Colonic mucosa (tissue), 4 donors: ENCODE measurements at regions not wholly inside any gene's neighbourhood (a gene's known extent, or its start where the extent isn't known, plus 50 kb on each side); places are given as distances from the start of the nearest gene placed in this dataset.

Source experiments
- DNase-seq: peaks from one replicate; pipeline ENCODE4 v3.0.0-alpha.2; 2020
- H3K27ac ChIP-seq: fragments of 200-600 bp; one replicate; pipeline ENCODE4 v1.8.0; 2021
- H3K27me3 ChIP-seq: fragments of 200-600 bp; one replicate; pipeline ENCODE4 v1.8.0; 2021
- H3K36me3 ChIP-seq: fragments of 200-600 bp; one replicate; pipeline ENCODE4 v1.8.0; 2021
- H3K4me1 ChIP-seq: fragments of 200-600 bp; one replicate; pipeline ENCODE4 v1.8.0; 2021; ENCODE audit warnings: mild to moderate bottlenecking
- H3K4me3 ChIP-seq: fragments of 200-600 bp; one replicate; pipeline ENCODE4 v1.8.0; 2021
- H3K9ac ChIP-seq, 2 donors: one replicate each; pipeline ENCODE4 v1.7.0; 2013; ENCODE audit warnings: control low read depth in 2 of 2, low read depth in 2 of 2, low read length in 2 of 2
- H3K9me3 ChIP-seq: fragments of 200-600 bp; one replicate; pipeline ENCODE4 v1.8.0; 2021
- intact Hi-C: fragments of 100-400 bp; cut with DNase I; formaldehyde crosslinking; loops from one replicate; pipeline ENCODE4 v1.14.1; 2022
- TF ChIP-seq, protein P1 (sequence below): fragments of 200-600 bp; IDR thresholded peaks from one replicate; pipeline ENCODE4 v1.8.0; 2022; ENCODE audit warnings: antibody characterized with exemption, mild to moderate bottlenecking
- donor health status: healthy.
- donor health status: DM: no; HTN: no; CAD: no.
- donor health status: DM: no; HTN: no; CAD: no.

GRCh38 chr11:92915551-92915950, 53.9 kb upstream of the MTNR1B start:
- Histone ChIP-seq H3K27me3 (no peaks in the 10 kb centered on the region), H3K36me3 (no peaks in the 10 kb centered on the region)
- DNase-seq, result no peak

GRCh38 chr11:92916299-92916698, 53.2 kb upstream of the MTNR1B start:
- TF ChIP-seq, protein P1, sequence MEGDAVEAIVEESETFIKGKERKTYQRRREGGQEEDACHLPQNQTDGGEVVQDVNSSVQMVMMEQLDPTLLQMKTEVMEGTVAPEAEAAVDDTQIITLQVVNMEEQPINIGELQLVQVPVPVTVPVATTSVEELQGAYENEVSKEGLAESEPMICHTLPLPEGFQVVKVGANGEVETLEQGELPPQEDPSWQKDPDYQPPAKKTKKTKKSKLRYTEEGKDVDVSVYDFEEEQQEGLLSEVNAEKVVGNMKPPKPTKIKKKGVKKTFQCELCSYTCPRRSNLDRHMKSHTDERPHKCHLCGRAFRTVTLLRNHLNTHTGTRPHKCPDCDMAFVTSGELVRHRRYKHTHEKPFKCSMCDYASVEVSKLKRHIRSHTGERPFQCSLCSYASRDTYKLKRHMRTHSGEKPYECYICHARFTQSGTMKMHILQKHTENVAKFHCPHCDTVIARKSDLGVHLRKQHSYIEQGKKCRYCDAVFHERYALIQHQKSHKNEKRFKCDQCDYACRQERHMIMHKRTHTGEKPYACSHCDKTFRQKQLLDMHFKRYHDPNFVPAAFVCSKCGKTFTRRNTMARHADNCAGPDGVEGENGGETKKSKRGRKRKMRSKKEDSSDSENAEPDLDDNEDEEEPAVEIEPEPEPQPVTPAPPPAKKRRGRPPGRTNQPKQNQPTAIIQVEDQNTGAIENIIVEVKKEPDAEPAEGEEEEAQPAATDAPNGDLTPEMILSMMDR, result no peak
- Histone ChIP-seq H3K27me3 (no peaks in the 10 kb centered on the region), H3K36me3 (no peaks in the 10 kb centered on the region), H3K9me3 (no peaks in the 10 kb centered on the region), H3K4me1 (no peaks in the 10 kb centered on the region), H3K4me3 (no peak overlapping the region), H3K9ac (no peak overlapping the region), H3K27ac (no peak overlapping the region)
- DNase-seq, result no peak
- intact Hi-C loops, result no loop called here

More at GRCh38 chr11:92915551-92915950, 53.9 kb upstream of the MTNR1B start:
- Histone ChIP-seq H3K9me3 (no peaks in the 10 kb centered on the region), H3K27ac (no peak overlapping the region), H3K4me1 (no peaks in the 10 kb centered on the region), H3K4me3 (no peak overlapping the region), H3K9ac (no peak overlapping the region)
- TF ChIP-seq, protein P1, result no peak
- intact Hi-C loops, result no loop called here

GRCh38 chr11:92917927-92918326, 51.5 kb upstream of the MTNR1B start:
- Histone ChIP-seq H3K27ac (no peak overlapping the region), H3K9me3 (no peaks in the 10 kb centered on the region), H3K9ac (no peak overlapping the region), H3K27me3 (no peaks in the 10 kb centered on the region), H3K4me3 (no peak overlapping the region), H3K4me1 (no peaks in the 10 kb centered on the region), H3K36me3 (no peaks in the 10 kb centered on the region)
- TF ChIP-seq, protein P1, result no peak
- intact Hi-C loops, result no loop called here
- no peak for DNase-seq

GRCh38 chr11:92919048-92919447, 50.4 kb upstream of the MTNR1B start:
- Histone ChIP-seq H3K9ac (no peak overlapping the region), H3K27ac (no peak overlapping the region), H3K27me3 (no peaks in the 10 kb centered on the region), H3K4me1 (no peaks in the 10 kb centered on the region), H3K36me3 (no peaks in the 10 kb centered on the region), H3K4me3 (no peak overlapping the region), H3K9me3 (no peaks in the 10 kb centered on the region)
- intact Hi-C loops, result no loop called here
- TF ChIP-seq, protein P1, result no peak
- DNase-seq, result no peak
